ENCODE measurements at regions not wholly inside any gene's neighbourhood (a gene's known extent, or its start where the extent isn't known, plus 50 kb on each side); places are given as distances from the start of the nearest gene placed in this dataset.

DNA sequence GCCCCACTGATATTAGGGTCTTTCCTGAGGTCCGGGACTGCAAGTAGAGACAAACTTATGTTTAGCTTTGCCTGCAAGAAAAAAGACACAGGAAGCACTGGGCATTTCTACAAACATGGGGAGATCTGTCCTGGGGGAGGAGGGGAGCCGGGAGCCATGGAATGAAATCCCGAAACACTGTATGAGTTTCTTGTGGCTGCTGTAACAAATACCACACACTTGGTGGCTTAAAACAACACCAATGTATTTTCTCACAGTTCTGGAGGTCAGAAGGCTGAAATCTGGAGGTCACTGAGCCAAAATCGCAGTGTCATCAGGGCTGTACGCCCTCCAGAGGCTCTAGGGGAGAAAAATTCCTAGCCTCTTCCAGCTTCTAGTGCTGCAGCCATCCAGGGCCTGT, 114.0 kb upstream of the CHST15 start:
- no peak for TF ChIP-seq EZH2 (IDR thresholded peaks at IDR 0.05)
- TF ChIP-seq, protein P1, sequence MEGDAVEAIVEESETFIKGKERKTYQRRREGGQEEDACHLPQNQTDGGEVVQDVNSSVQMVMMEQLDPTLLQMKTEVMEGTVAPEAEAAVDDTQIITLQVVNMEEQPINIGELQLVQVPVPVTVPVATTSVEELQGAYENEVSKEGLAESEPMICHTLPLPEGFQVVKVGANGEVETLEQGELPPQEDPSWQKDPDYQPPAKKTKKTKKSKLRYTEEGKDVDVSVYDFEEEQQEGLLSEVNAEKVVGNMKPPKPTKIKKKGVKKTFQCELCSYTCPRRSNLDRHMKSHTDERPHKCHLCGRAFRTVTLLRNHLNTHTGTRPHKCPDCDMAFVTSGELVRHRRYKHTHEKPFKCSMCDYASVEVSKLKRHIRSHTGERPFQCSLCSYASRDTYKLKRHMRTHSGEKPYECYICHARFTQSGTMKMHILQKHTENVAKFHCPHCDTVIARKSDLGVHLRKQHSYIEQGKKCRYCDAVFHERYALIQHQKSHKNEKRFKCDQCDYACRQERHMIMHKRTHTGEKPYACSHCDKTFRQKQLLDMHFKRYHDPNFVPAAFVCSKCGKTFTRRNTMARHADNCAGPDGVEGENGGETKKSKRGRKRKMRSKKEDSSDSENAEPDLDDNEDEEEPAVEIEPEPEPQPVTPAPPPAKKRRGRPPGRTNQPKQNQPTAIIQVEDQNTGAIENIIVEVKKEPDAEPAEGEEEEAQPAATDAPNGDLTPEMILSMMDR (IDR thresholded peaks at IDR 0.05): no peak
